Fibroblast of the aortic adventitia (primary cell): ENCODE measurements at regions not wholly inside any gene's neighbourhood (a gene's known extent, or its start where the extent isn't known, plus 50 kb on each side); places are given as distances from the start of the nearest gene placed in this dataset.

Experiments
- DNase-seq: peaks from one replicate; pipeline ENCODE4 v3.0.0-alpha.2; 2010; ENCODE audit warnings: low read depth
- H3K4me3 ChIP-seq: 2 replicates; pipeline ENCODE4 v1.5.1; 2011; ENCODE audit warnings: low read depth, mild to moderate bottlenecking, control low read depth, low read length, moderate library complexity
- TF ChIP-seq, protein P1 (sequence below): IDR thresholded peaks from 2 replicates; pipeline ENCODE4 v1.5.1; 2011; ENCODE audit warnings: mild to moderate bottlenecking, low read length, control low read depth, inconsistent platforms; ENCODE audit not compliant: insufficient read depth

DNA sequence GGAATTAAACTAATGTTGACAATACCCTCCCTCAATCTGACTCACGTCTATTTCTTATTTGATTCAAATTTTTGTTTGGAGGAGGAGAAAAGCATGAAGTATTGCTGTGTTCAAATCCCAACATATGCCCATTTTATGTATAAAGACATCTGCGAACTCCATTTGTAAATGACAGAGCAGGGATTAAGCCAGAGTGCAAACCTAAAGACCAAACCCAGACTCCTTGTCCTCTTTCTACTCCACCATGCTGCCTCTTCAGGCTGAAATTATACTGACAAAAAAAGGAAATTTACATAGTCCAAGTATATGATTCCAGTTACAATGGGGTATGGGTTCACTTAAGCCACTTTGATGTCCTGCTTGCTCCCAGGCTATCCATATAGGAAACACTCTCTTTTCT is 383.1 kb downstream of the ADRA2A start:
- TF ChIP-seq, protein P1, sequence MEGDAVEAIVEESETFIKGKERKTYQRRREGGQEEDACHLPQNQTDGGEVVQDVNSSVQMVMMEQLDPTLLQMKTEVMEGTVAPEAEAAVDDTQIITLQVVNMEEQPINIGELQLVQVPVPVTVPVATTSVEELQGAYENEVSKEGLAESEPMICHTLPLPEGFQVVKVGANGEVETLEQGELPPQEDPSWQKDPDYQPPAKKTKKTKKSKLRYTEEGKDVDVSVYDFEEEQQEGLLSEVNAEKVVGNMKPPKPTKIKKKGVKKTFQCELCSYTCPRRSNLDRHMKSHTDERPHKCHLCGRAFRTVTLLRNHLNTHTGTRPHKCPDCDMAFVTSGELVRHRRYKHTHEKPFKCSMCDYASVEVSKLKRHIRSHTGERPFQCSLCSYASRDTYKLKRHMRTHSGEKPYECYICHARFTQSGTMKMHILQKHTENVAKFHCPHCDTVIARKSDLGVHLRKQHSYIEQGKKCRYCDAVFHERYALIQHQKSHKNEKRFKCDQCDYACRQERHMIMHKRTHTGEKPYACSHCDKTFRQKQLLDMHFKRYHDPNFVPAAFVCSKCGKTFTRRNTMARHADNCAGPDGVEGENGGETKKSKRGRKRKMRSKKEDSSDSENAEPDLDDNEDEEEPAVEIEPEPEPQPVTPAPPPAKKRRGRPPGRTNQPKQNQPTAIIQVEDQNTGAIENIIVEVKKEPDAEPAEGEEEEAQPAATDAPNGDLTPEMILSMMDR, result no peak
- no peak for DNase-seq
- H3K4me3 ChIP-seq, result no peak overlapping the region

DNA sequence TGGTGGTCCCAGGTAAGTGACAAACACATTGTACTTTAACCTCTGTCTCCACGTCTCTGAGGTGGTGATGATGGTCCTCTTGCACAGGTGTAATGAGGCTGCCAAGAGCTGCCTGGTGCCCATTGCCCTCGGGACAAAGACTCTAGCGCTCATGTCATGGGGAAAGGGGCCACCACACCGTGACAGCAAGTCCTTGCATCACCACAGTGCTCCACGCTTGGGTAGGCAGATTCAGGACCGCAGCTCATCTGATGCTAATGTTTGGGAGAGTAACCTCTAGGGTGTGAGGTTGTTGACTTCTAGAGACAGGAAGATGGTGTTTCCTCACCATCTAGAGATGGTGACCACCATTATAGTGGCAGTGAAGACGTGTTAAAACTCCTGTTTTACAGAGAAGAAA is 395.6 kb downstream of the ADRA2A start:
- no peak for DNase-seq
- TF ChIP-seq, protein P1, result no peak
- H3K4me3 ChIP-seq, result no peak overlapping the region

- no peak for DNase-seq
- TF ChIP-seq, protein P1, result no peak
- no peak overlapping the region for H3K4me3 ChIP-seq
Observed at GRCh38 chr10:111473361-111473760, 396.5 kb downstream of the ADRA2A start.

- DNase-seq, result no peak
- TF ChIP-seq, protein P1, result no peak
- H3K4me3 ChIP-seq, result no peak overlapping the region
Observed at GRCh38 chr10:111474786-111475185, 398.0 kb downstream of the ADRA2A start.

DNA sequence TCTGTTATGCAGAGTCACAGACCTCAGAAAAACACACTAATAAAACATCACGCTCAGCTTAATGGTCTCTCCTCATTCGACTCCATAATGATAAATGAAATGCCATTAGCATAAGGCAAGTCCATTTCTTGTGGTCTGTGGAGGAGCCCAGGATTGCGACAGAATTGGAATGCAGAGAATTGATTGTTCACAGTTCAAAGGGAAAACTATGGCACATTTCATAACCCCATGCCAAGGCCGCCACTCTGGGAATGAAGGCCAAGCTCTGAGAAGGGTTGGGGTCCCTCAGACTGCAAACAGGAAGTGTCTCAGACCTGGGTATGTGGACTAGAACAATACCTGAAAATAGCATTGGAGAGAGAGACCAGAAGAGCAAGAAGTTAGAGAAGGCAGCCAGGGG is 398.9 kb downstream of the ADRA2A start:
- no peak overlapping the region for H3K4me3 ChIP-seq
- TF ChIP-seq, protein P1, result no peak
- DNase-seq, result peak; percentile 11

DNA sequence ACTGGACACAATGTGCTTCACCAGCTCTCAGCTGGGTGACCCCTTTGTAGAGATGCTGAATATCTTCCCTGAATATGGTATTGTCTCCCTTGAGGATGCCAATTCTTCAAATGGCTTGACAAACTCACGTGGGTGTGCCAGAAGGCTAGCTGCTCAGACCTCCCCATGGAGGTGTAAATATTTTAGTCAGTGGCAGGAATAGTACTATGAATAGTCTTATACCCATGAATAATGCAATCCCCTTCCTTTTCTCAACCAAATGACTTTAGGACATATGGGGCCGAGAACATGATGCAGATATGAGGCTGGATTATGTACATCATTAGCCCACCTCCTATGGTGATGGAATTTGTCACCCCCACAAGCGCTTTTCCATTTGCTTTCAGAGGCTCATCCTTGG is 401.8 kb downstream of the ADRA2A start:
- TF ChIP-seq, protein P1, result no peak
- no peak overlapping the region for H3K4me3 ChIP-seq

GRCh38 chr10:111479966-111480365 is 403.1 kb downstream of the ADRA2A start:
- DNase-seq, result no peak
- TF ChIP-seq, protein P1, result no peak
- no peak overlapping the region for H3K4me3 ChIP-seq

More for the DNA sequence above, 401.8 kb downstream of the ADRA2A start:
- no peak for DNase-seq
